ENCODE measurements at regions not wholly inside any gene's neighbourhood (a gene's known extent, or its start where the extent isn't known, plus 50 kb on each side); places are given as distances from the start of the nearest gene placed in this dataset.

GRCh38 chr10:34006471-34006870 is 672.0 kb upstream of the NRP1 start:
- TF ChIP-seq TAF1 (IDR thresholded peaks at IDR 0.05; ENCODE audit: low read depth, low read length) = no peak
- no peak for TF ChIP-seq POLR2AphosphoS5 (IDR thresholded peaks at IDR 0.05; ENCODE audit: low read depth, low read length)
- no peak for TF ChIP-seq POLR2A (IDR thresholded peaks at IDR 0.05; ENCODE audit: low read depth, low read length)
- no peak for TF ChIP-seq SPI1 (IDR thresholded peaks at IDR 0.05; ENCODE audit: low read depth, low read length)

All from GM12891 (cell line).